ENCODE measurements at regions not wholly inside any gene's neighbourhood (a gene's known extent, or its start where the extent isn't known, plus 50 kb on each side); places are given as distances from the start of the nearest gene placed in this dataset.
"Not testable (repeated sequence)": the region's sequence is repeated elsewhere in the genome, so short reads cannot be mapped to it uniquely, and the experiment has no call there.

DNA sequence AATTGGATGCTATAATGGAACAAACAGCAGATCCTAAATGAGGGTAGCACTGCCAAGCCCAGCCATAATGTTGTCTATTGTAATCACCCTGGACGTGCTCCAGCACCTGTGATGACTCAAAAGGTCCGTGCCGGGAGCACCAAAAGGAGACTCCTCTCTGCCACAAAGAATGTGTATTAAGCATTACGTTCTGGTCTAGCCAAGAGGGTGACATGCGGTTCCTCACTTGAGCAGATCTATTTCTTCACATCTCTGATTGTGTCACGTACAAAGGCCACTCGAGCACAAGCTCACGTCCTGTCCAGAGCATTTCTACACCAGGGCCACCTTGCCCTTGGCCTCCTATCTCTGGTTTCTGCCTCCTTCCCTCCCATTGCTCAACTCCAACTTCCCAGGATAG lies 219.9 kb upstream of the IRS2 start:
- no peak for DNase-seq

DNA sequence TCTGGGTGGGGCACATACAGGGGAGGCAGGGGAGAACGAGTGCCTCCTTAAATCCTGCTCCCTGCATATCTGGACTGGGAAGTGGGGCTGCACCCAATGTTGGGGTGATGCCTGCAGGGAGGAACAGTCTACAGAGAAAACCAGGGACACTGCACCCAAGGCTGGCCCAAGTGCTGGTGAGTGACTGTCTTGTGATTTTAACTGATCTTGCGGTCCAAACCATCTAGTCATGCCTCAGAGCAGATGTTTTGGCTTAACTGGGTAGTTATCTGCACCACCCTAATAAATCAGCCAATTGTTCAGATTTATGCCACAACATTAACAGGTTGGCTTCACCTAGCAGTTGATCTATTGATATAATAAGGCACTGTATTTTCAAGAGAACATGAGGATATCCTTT lies 219.2 kb upstream of the IRS2 start:
- no peak for DNase-seq

DNA sequence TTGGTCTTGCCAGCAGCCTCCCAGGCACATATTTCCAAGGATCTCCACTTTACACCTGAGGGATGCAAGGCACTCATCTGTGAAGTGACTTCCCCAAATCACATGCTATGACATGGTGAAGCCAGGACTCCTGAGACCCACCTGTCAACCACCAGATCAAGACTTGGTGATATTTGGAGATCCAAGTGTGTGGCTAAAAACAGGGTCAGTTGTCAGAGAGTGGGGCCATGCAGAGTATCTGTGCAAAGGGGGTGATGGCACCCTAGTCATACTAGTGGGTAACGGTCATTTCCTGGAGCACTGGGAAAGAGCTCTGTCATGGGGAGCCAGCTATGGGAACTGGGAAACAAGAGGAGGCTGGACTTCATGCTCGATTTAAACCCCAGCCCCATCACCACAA lies 218.4 kb upstream of the IRS2 start:
- DNase-seq: no peak

DNA sequence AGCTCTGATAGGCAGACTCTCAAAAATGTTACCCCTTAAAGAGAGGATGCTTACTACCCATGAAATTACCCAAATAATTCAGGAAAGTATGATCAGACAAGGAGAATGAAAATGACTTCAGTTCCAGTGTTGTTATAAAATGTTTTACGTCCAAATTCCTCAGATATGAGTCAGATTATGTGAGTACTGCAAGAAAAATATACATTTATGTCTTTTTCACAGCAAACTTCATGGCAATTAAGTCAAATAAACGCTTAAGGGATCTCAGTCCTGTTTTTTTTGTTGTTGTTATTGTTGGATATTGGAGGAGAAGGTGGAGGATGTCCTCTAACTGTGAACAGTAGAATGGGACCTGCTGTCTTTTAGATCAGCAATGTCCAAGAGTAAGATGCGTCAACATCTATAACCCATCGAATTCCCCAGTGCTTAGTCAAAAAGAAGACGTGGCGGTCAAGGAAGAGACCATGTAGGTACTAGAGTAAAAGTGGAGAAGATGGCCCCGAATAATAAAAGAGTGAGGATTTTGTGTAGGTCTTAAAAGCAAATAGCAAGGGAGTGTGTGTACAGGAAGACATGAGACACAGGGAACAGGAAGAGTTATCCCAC lies 215.4 kb upstream of the IRS2 start:
- DNase-seq: no peak

DNA sequence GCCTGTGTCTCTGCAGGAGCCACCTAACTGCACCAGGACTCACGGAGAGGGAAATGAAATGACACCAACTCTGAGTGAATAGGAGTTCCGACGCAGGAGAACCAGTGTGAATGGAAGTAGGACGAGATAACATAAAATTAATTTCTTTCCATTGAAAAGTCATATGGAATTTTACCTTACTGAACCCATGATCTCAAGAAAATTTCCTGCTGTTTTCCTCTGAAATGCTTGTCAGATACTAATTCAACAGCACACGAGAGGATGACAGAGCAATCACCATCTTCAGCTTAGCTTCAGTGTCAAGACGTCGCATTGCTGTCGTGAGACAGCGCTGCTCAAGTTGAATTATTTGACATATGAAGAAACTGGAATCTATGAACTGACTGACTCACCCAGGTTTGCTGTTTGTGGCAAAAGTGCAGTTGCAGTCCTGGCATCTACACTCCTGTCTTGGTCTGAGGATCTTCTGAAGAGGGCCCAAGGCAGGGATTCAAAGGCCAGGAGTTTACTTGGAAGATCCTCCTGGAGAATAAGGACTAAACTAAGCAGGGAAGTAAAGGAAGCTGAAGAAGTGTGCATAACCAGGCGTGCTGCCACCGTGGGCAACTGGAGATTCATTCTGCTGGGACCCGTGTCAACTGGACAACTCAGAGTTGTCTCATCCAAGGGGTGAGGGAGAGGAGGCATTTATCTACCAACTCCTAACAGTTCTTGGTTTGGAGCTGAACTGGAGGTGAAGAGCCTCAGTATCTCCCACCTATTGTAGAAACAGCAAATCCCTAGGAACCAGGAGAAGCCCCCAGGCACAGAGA lies 214.4 kb upstream of the IRS2 start:
- DNase-seq: no peak

DNA sequence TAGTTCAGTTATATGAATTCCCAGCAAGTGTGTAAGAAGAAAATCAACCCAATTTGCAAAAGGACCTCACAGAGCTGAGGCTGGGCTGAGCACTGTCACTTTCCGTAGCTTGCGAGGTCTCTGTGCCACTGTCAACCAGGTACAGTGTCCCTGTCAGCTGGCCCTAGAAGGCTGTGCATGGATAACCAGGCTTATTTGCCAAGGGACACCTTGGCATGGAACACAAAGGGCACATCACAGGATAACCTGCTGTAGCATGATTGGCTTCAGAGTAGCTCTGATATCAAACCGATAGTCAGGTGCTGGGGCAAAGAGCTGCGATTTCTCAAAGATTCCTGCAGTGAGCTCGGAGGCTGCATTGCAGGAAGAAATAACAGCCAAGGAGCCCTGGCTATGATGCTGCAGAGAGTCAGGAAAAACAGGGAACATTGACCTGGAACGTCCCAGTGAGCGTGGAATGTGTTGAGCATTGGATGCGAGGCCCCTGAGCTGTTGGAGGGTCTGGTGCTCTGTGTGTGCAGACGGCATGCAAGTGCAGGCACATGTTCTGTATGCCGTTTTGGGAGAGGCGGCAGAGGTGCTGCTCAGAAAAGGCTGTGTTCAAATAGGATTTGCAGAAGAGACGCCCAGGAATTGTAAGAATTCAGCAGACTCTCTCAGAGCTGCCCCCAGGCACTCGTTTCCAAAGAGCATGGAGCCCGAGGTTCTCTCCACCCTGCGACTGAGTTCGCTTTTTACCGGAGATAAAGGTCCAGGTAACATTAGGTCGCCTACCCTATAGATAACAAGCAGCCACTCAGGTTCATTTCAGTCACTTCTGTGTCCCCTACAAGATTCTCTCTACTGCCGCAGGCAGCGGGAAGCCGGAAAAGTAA lies 213.5 kb upstream of the IRS2 start:
- DNase-seq: no peak

DNA sequence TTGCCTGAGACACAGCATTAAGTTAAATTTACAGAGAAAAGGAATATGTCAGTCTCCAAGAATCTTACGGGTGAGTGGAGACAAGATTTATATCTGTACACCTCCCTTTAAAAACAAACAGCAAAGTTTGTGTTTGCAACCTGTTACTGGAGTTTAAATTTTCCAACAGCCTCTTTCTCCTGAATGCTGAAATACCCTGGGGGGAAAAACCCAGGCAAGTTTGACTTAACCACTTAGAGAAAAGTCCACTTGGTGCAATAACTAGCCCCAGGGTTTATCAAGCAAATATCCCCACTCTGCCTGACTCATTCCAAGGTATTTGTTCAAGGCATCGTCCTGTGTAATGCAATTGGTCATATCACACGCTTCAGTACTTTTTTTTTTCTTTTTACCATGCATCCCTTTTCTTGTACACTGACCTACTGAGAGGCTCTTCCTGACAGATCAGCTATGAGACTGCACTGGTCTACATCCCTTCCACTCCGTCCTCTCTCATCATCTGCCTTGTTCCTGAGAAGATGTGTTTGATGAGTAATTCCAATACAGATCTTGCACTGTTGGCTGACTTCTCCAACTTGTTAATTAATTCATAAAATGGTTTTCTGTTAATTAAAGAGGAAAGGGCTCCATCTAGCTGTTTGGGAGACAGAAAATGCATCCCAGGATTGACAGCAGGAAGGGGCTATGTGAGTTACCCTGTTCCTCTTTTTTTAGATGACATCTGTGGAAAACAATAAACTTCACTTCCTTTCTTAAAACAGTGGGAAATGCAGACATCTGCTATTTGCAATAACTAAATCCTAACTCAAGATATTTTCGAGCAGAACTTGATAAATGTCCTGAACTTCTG lies 212.5 kb upstream of the IRS2 start:
- peak; percentile 79 for DNase-seq

DNA sequence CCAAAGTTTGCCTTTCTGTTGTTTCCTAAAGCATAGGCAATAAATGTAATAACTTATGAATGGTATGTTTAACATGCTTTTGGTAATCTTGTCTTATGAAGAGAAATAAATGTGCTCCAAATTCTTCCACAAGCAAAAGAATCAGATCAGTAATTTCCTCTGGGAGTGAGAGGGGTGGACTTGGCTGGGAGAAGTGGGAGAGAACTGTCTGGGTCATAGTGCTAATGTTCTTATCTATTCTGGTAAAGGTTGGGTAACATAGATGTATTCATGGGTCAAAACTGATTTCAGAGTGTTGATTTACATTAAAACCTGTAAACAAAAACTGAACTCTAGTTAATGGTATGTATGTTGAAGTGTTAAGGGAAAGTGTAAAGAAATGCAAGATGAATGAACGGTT lies 211.7 kb upstream of the IRS2 start:
- no peak for DNase-seq

DNA sequence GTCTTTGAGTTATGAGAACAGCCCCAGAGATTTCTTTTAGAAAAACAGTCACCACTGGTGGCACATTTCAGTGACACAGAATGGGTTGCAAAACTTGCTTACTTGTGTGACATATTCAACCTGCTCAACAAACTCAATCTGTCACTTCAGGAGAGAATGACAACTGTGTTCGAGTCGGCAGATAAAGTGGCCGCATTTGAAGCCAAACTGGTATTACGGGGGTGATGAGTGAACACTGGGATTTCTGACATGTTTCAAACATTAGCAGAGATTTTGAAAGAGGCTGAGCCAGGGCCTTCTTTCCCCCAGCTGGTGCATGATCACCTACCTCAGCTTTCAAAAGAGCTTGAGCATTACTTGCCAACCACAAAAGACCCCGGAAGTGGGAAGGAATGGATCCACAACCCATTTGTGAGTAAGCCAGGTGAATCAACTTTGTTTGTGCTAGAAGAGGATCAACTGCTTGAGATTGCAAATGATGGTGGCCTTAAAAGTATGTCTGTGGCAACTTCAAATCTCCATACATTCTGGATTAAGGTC lies 210.7 kb upstream of the IRS2 start:
- not testable (repeated sequence) for DNase-seq

DNA sequence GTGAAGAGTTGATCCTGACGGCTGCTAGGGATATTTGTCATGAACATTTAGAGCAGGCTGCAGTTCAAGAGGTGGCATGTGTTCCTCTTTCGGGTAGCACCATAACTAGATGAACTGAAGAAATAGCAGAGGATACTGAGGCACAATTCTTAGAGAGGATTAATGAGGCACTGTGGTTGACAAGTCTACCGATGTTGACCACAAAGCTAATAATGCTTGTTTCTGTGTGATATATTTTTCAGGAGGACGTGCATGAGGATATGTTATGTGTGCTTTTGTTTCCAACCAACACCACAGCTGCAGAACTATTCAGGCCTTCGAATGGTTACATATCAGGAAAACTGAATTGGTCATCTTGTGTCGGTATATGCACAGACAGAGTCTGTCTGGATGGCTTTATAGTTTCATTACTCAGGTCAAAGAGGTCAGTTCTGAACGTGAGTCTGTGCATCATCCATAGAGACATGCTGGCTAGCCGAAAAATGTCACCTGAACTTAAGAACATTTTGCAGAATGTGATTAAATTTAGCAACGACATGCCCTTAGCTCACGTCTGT lies 210.1 kb upstream of the IRS2 start:
- no peak for DNase-seq

DNA sequence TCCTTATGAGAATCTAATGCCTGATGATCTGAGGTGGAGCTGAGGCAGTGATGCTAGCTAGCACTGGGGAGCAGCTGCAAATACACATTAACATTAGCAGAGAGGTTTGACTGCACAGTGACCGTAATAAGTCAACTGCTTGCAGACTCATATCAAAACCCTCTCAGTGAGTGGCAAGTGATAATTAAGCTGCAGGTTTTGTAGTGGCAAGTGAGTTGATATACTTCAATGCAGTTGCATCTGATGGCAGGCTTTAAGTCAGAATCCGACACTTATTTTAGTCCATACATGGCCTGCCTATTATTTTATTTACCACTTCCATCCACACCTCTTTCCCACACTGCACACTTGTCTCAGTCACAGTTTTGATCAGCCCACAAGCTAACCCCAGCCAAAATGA lies 209.2 kb upstream of the IRS2 start:
- DNase-seq: no peak

DNA sequence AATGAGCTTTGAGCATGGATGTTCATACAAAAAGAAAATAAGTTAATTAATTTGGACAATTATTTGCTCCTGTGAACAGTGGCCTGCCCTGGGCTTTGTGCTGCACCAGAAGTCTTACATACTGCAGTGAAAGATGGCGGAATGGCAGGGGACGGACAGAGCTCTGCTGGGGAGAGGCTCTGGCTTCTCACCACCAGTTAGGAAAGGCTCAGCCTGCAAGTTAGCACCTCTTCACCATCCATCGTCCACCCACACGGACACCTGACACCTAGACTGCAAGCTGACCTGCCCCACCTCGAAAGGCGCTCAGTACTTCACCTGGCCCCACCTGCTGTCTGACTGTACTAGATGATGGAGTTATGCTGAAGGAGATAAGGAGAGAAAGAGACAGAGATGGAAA lies 203.9 kb upstream of the IRS2 start:
- no peak for DNase-seq

DNA sequence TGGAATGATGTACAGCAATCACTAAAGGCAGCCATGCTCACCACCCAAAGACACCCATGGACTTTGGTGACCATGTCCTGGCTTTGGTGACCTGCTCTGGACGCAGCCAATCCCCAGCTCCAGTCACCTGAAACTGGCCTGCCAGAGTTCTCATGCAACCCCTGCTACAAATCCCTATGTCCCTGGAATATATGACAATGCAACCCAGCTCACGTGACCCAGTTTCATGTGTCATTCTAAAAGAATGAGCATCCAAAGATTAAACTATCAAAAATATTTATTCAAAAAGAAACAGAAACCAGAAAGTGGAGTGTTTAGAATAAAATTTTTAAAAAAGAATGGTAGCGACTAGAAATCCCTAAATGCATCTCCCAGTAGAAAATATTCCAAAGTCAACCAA lies 203.3 kb upstream of the IRS2 start:
- no peak for DNase-seq

DNA sequence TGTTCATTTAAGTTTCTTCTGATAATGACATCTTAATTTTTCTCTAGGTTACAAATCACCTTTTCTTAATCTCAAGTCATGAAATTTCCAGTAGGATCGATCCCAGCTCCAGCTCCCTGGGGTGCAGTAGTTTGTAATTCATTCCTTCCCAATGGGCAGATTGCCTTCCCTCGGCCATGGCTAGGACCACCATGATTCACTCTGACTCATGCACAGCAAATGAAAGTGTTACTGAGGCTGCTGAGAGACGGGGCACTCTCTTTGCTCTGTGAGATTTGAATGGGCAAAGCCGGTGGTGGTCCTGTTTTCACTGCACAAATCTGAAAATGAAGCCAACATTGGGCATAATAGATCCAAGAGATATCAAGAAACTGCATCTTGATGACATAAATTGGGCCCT lies 202.8 kb upstream of the IRS2 start:
- no peak for DNase-seq

DNA sequence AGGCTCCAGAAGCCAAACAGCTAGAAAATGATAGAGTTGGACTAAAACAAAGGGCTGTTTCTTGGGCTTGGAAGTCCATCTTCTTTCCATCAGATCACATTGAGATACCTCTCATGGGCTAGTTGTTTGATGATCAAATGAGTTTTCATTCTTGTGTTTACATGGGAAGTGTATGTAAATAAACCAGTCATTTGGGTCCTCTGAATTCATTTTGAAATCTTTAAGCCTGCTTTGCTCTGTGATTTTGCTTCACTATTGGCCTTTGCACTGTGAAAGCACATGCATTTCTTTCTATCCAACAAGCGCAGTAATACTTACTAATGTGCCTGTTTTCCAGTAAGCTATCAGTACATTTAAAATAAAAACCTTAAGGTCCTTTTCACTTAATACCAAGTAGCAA lies 200.5 kb upstream of the IRS2 start:
- no peak for DNase-seq

DNA sequence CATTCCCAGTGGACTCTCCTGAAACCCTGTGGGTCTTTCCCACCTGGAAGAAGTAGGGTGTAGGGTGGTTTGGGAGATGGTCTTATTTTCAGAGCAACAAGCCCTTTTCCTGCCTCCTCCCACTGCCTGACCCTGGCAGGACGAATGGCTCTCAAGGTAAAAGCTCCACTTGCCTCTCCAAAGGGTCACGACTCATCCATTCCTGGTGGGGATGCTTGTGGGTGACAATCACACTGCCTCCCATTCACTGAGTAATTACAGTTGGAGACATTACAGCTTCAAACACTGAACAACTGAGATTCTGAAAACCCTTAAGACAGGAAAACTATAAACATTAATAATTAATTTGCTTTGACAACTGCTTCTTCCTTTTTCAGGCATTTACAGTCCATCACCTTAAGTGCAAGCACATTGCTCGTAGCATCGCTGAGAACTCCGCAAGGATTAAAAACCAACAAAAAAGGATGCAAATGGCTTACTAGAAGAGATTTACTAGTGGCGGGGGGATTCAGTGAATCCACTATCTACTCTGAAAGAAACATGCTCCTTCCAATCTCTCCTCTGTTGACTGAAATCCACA lies 199.6 kb upstream of the IRS2 start:
- peak; percentile 54 for DNase-seq

DNA sequence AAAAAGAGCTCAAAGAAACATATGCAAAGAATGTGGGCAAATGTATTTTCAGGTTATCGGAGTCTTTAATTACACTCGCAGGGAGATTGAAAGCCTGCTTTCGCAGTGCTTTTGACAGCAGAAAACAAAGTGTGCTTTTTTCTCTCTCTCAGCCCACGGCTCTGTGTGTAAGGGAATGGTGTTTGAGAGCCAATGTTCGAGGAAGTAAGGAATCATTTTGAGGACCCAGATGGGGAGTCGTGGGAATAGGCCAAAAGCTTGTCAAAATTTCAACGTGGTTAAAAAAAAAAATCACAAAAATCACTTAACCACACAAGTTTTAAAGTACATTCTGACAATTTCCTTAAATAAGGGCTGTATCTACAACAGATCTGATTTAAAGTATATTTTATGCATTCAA lies 197.1 kb upstream of the IRS2 start:
- no peak for DNase-seq

DNA sequence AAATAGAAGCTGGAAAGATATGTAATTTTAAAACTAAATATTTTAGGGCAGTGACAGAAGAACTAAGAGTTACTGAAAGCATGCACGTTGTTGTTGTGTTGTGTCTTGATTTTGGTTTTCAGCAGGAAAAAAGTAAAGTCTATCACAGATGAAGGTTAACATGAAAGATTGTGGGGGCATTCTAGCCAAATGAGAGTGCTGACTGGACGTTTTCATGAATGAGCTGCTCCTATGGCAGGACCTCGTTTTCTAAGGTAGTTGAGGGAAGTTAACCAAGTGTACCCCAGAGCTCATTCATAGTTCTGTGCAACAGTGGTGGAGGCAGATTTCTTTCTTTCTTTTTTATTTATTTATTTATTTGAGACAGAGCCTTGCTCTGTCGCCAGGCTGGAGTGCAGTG lies 194.6 kb upstream of the IRS2 start:
- DNase-seq: no peak

DNA sequence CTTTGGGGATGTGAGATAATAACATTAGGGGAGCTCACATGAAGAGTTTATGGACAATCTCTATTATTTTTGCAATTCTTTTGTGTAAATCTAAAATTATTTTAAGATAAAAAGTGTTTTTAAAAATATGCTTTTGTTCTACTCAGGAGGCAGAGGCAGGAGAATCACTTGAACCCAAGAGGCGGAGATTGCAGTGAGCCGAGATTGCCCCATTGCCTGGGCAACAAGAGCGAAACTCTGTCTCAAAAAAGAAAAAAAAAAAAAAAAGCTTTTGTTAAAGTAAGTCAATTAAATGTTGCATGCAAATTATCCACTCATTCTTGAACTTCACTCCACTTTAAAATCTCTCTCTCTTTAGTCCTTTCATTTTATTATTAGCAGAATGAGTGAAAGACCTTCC lies 193.3 kb upstream of the IRS2 start:
- DNase-seq: not testable (repeated sequence)

DNA sequence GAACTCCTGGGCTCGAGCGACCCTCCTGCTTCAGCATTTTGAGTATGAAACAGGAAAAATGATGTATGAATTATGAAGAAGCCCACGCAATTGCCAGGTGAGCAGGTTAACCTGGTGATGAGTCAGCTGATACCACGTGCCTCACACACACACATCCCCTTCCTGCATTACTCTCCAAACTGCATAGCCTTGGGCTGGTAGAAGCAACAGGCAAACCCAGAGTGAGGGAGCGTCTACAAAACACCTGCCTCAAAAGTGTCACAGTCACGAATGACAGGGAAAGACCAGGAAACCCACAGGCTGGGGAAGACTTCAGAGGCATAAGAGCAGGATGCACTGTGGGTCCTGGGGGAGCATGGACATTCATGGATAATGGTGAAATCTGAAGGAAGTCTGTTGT lies 192.8 kb upstream of the IRS2 start:
- DNase-seq: no peak

DNA sequence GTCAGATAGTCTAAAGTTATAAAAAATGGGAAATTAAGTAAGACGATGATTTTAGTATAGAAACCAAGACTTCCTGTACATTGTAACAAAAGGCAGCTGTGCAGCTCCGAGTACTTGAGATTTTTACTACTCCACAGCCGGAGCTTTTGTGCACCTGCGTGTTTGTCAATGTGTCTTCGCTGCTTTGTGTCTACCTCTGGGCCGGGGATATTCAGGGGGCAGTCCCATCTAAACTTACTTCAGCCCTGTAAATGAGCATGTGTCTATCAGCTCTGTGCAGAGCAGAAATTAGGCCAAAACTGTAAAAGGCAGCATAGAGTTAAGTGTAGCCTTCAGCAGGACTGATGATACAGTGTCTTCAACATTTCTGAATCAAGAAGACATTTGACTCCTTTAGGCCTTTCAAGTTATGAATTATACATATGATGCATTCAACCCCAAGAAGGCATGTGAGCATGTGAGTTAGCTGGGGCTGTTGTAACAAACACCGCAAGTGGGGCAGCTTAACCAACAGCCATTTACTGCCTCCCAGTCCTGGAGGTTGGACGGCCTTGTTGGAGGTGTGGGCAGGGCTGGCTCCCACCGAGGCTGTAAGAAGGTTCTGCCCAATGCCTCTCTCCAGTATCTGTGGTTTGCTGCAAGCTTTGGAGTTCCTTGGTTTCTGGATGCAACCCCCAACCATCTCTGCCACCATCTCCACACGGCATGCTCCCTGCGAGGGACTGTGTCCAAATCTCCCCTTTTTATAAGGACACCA lies 191.0 kb upstream of the IRS2 start:
- no peak for DNase-seq
